GM12891 (cell line): ENCODE measurements at regions not wholly inside any gene's neighbourhood (a gene's known extent, or its start where the extent isn't known, plus 50 kb on each side); places are given as distances from the start of the nearest gene placed in this dataset.

Experiments
- POLR2A ChIP-seq: IDR thresholded peaks from 2 replicates; pipeline ENCODE4 v1.6.1; 2011; ENCODE audit warnings: low read depth, low read length, control low read depth
- POLR2AphosphoS5 ChIP-seq: IDR thresholded peaks from 2 replicates; pipeline ENCODE4 v1.6.1; 2011; ENCODE audit warnings: low read depth, low read length, control low read depth
- POU2F2 ChIP-seq: IDR thresholded peaks from 2 replicates; pipeline ENCODE4 v1.6.1; 2011; ENCODE audit warnings: low read depth, mild to moderate bottlenecking, control low read depth, low read length, moderate library complexity
- SPI1 ChIP-seq: IDR thresholded peaks from 2 replicates; pipeline ENCODE4 v1.6.1; 2011; ENCODE audit warnings: low read depth, low read length, control low read depth
- TAF1 ChIP-seq: IDR thresholded peaks from 2 replicates; pipeline ENCODE4 v1.6.1; 2011; ENCODE audit warnings: low read depth, low read length, control low read depth

DNA sequence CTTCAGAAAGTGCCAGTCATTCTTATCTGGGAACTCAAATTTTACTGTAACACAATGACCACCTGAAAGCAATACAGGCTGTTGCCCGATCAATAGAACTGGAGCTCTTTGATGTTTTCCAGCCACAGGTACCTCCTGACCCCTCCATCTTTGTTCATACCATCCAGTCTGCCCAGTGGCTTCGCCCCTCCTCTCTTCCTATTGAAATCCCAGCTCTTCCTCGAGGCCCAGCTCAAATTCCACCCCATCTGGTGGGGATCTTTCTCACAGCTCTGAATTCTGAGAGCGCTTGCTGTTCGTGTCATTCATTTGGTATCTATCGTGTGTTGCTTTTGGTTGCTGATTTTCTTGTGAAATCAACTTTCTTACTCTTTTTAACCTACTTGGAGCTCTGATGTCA, 87.9 kb upstream of the CNKSR3 start:
- TF ChIP-seq SPI1 (no peak), POU2F2 (no peak), POLR2A (no peak), POLR2AphosphoS5 (no peak), TAF1 (no peak)
